WI38 (cell line): ENCODE measurements at regions not wholly inside any gene's neighbourhood (a gene's known extent, or its start where the extent isn't known, plus 50 kb on each side); places are given as distances from the start of the nearest gene placed in this dataset.

Experiments
- H3K4me3 ChIP-seq: 2 replicates; pipeline ENCODE4 v1.5.1; 2011; ENCODE audit warnings: low read depth, mild to moderate bottlenecking, control low read depth, low read length
- CTCF ChIP-seq: IDR thresholded peaks from 2 replicates; pipeline ENCODE4 v1.5.1; 2012; ENCODE audit warnings: low read depth, mild to moderate bottlenecking, control low read depth, low read length

DNA sequence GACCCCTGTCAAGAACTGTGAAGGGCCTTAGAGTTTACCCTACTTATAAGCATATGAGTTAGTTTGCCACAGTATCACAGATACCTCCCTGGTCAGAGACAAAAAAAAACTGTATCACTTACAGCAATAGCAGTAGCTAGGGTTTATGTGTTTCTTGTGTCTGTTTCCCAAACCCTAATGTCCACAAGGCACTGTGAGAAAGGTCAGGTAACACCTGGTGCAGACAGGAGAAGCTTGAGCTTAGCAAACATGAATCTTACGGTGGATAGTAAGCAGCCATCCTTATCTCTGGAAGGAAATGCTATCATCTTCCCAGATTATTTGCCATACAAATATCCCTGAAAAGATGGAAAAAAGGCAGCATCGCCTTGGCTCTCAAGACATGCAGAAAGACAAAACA lies 208.5 kb upstream of the KCNN2 start:
- no peak for TF ChIP-seq CTCF
- no peak overlapping the region for H3K4me3 ChIP-seq

DNA sequence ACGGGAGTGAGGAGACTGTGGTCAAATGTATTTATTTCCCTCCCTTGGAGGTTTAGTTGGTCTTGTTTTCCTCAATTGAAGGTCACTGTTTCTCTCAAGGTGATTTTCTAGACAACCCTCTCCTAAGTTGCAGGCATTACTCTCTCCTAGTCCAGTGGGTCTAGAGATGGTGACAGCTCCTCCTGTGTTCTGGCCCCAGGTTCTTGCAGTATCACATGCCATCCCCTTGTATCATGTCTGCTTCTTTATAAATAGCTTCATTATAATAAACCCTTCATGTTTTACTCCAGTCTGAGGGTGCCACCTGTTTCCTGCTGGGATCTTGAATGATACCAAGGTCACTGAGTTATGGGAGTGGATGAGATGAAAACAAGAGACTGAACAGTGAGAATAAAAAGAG lies 208.0 kb upstream of the KCNN2 start:
- no peak overlapping the region for H3K4me3 ChIP-seq
- TF ChIP-seq CTCF: no peak

DNA sequence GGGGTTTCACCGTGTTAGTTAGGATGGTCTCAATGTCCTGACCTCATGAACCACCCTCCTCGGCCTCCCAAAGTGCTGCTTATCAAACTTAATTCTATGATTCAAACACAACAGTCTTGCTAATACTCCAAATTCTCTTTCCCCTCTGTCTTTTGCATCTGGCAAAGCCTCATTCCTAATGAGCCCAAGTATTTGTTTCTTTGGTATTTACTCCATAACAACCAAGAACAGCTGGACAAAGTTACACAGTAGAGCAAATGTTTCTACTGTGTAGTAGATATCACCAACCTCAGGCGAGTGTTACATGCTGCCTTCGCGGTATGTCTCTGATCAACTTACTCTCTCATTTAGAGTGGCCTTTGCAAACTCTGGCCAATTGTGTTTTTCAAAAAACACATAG lies 195.8 kb upstream of the KCNN2 start:
- no peak overlapping the region for H3K4me3 ChIP-seq
- TF ChIP-seq CTCF: no peak

- no peak for TF ChIP-seq CTCF
- no peak overlapping the region for H3K4me3 ChIP-seq
Measured at GRCh38 chr5:114174131-114174530, 187.7 kb upstream of the KCNN2 start.

DNA sequence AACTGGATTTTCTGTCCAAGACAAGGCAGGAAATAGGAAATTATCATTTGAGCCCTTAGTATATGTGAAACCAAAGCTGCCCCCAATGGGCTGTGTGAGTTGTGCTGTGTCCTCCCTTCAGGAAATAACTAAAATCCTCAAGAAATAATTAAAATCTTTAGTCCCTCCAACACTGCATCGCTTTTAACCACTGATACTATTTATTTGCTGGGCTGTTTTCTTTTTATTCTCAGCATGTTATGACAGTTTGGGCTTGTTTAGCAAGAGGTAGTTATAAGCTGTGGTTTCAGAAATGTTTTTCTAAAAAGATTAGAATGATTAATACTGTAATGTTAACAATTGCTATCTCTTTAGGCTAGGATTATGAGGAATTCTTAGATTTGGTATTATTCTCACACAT lies 187.0 kb upstream of the KCNN2 start:
- H3K4me3 ChIP-seq: no peak overlapping the region
- TF ChIP-seq CTCF: no peak

DNA sequence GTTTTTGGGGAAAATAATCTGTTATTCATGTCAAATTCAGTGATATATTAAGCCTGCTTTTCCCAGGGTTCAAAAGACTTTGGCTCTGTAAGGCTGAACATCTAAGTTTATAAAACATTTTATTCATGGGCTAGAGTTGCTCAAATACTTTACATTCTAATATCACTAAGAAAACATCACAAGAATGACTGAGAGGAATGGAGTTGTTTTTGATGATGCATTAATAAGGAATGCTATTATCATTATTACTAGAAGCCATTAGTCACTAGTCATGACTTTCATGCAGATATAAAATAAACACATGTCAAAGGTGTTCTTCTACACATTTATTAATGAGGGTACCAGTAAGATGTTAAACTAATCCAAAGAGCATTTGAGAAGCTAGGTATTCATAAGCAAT lies 185.5 kb upstream of the KCNN2 start:
- no peak for TF ChIP-seq CTCF
- H3K4me3 ChIP-seq: no peak overlapping the region

DNA sequence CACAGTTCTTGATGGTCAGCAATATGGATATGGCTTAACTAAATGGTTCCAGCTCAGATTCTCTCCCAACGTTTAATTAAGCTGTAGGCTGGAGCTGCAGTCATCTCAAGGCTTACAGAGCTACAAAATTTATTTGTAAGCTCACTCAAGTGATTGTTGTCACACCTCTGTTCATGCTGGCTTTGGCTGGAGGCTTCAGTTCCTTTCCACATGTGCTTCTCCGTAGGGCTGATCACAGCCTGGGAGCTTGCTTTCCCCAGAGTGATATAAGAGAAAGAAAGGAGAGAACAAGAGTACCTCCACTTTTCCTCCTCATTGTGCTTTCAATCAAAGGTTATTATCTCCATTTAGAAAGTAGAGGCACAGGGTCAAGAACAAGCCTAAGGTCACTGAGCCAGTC lies 182.7 kb upstream of the KCNN2 start:
- no peak overlapping the region for H3K4me3 ChIP-seq
- TF ChIP-seq CTCF: no peak

DNA sequence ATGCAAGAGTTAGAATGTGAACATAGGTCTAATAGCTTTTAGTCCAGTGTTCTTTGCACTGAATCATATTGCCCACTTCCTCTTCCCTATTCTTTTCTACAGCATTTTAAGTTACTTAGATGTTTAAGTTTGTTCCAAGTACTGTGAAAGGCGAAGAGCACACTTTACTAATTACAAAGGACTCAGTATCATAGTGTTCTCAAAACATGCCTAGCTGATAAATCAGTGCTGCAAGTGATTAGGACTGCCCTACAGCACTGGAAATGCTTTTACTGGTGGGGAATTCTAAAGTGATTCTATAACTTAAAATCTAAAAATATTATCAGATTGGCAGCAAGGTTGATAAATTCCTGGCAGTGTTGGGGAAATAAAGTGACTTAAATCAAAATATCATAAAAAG lies 177.9 kb upstream of the KCNN2 start:
- no peak overlapping the region for H3K4me3 ChIP-seq
- TF ChIP-seq CTCF: no peak
